OCI-LY3 (cell line): ENCODE measurements at regions not wholly inside any gene's neighbourhood (a gene's known extent, or its start where the extent isn't known, plus 50 kb on each side); places are given as distances from the start of the nearest gene placed in this dataset.

Experiments
- CTCF ChIP-seq: fragments of 200-600, 300-600 bp; sonication (generic); IDR thresholded peaks from 2 replicates; pipeline ENCODE4 v1.5.1; 2014; ENCODE audit warnings: antibody characterized with exemption, low read length, low read depth
- EZH2phosphoT487 ChIP-seq: fragments of 200-600 bp; shearing (Covaris generic); IDR thresholded peaks from 2 replicates; pipeline ENCODE4 v1.6.1; 2018; ENCODE audit warnings: antibody characterized with exemption, mixed run types, low read depth

GRCh38 chr5:57753446-57753845, 270.8 kb upstream of the ACTBL2 start:
- TF ChIP-seq CTCF (no peak), EZH2phosphoT487 (no peak)
